Muscle of back (tissue), 3 donors: ENCODE measurements at regions not wholly inside any gene's neighbourhood (a gene's known extent, or its start where the extent isn't known, plus 50 kb on each side); places are given as distances from the start of the nearest gene placed in this dataset.

Experiments
- DNase-seq, 3 donors: peaks; one replicate each; pipeline versions ENCODE4 v3.0.0 to v3.0.0-alpha.2; 2013

DNA sequence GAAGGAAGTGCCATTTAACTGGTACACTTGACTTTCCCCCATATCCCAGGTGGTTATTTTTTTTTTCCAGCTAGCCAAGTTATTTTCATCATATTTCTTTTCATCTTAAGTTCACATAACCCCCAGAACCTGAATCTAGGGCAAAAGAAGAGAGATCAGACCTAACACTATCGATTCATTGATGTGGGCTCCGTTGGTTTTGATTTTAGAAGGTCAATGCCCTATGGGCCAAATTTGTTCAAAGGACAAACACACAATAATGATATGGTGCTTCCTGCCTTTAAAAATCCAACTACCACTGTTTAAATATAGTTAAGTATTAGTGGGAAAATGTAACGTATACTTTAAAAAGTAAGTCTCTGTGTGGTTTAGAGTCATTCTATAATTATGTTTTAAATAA lies 665.7 kb downstream of the ZNF674 start:
- DNase-seq = no peak

DNA sequence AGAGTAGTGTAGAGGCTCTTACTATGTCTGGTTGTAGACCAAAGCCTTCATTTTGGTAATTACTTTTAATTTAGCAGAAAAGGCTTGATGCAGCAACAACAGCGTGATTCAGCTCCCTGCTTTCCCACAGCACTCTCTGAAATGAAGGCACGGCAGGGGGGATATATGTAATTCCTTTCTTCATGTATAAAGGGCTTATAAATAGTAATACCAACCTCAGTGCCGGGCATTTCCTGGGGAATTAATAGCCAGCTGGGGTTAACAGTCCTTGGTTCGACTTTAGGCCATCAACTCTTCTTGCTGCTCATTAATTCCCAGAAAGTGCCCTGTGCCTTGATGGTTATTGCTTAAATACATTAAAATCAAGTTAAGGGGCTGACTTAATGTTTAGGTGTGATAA lies 669.0 kb downstream of the ZNF674 start:
- DNase-seq = no peak

GRCh38 chrX:45873781-45874180 lies 671.4 kb downstream of the ZNF674 start:
- no peak for DNase-seq

DNA sequence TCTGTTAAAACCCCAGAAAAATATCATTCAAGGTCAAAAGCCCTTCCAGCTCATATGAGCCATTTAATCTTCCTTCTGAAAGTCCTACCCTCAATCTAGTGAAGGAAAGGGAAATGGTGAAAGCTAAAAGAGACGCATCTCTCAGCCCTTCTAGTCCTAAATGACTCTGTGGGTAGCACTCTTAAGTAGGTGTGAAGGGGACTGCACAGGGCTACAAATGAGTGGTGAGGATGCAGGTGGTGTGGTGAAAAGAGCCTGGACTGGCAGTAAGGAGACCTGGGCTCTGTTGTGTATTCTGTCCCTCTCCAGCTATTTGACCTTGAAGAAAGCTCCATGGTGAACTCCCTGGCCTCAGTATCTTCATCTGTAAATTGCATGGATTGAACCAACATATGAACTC lies 671.8 kb upstream of the DIPK2B start:
- DNase-seq = no peak

DNA sequence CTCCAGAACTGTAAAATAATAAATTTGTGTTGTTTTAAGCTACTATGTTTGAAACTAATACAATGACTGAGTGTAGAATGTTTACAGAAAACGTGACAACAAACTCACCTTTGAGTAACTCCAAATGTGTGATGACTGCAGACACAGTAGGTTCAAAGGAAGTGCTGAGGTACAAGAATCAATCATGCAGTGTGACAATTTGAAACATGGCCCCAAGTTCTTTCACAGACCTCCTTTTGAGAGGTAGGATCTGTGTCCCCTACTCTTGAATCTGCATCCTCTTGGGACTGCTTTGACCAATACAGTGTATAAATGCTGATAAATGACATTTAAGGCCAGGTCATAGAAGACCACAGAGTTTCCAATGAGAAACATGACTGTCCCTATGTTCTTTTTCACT lies 667.7 kb upstream of the DIPK2B start:
- DNase-seq = no peak

DNA sequence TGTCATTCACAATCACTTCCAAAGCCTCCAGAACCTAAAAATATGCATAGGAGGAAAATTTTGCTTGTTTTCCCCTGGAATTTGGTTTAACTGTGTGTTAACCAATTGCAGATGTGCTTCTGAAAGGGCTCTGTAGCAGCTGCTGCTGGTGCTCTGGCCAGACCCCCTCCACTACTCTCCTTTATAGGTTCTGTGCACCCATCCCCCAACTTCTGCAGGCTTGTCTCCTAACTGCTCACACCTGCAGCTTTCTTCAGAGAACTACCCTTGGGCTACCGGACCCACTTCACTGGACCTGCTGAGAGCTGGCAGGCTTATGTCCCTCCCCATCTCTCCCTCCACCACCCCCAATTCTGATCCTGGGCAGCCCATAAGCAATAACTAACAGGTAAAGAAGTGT lies 662.1 kb upstream of the DIPK2B start:
- DNase-seq = no peak

DNA sequence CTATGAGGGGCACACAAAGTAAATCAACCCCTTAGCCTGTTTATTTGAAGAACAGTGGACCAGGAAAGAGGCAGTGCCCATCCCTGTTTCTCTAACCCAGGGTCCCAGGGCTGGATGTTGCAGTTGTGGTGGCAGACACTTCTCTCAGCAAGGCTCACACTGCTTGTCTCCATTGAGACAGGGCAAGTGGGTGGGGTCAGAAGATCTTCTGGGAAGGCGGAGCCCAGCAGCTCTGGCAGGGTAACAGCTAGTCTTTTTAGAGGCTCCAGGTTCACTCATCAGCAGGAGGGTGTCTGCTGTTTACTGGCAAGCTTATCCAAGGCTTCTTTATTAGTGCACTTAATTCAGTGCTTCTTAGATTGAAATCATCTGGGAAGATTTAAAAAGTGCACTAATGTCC lies 659.8 kb upstream of the DIPK2B start:
- no peak for DNase-seq

DNA sequence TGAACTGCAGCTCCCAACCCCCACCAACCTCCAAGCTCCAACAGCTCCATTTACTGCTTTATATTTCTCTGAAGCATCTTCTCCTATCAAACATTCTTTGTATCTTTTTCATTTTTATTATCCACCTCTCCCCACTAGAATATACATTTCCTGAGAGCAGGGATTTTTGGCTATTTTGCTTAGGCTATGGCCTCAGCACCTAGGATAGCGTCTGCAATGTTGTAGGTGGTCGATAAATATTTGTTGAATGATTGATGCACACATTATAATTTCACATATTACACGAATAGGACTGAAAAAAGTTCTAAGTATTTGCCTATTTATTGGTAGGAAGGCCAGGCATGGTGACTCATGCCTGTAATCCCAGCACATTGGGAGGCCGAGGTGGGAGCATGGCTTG lies 658.7 kb upstream of the DIPK2B start:
- DNase-seq = no peak

- no peak for DNase-seq
Observed at GRCh38 chrX:45852884-45853283, 652.2 kb upstream of the DIPK2B start.

- no peak for DNase-seq
Observed at GRCh38 chrX:45851434-45851991, 650.8 kb upstream of the DIPK2B start.

DNA sequence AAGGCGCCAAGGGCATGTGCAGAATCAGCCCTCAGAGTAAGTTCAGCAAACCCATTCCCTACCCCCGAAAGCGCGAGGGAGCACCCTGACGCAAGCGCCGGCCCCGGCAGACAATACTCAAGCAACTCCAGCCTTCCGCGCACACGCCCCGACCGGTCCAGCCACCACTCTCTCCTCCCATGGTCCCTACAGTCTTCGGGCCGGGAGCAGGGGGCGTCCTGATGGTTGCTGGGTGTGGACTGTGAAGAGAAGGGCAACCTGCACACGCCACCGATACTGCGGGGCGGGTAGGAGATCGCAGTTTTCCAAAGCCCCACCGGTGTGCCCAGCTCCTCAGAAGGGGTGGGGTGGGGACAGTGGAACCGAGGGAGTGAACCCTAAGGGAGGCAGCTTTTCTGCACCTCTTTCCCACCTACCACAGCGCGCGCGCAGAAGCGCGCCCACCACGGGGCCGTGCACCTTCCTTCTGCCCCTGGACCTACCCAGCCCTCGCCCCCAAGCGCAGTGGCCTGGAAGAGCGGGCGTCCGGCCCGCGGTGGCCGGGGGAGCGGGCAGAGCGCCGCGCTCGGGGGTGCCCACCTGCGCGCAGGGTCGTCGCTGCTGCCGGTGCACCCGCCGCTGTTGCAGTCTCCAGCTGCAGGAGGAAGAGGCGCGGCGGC lies 650.2 kb upstream of the DIPK2B start:
- no peak for DNase-seq

GRCh38 chrX:45850197-45850774 lies 649.6 kb upstream of the DIPK2B start:
- DNase-seq = peak in 1 of 3 donors; percentile 31

GRCh38 chrX:45849261-45849862 lies 648.7 kb upstream of the DIPK2B start:
- DNase-seq = peak in 2 of 3 donors; percentile 16 to 69

DNA sequence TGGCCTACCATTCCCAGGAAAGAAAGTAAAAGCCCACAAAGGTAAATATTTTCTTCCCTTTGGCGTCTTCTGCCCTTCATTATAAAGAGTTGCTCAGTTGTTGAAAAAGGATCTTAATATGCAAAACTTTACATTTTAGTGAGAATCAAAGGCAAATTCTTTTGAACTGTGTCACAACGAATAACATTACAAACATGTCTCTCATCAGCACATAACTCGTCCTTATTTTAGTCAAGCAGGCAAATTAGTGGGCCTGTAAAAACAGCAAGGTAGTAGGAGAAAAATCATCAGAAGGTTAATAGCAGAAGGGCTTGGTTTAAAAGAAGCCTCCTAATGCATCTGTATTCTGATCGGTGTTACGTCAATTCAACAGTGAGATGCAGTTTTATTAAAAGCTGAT lies 647.3 kb upstream of the DIPK2B start:
- no peak for DNase-seq

DNA sequence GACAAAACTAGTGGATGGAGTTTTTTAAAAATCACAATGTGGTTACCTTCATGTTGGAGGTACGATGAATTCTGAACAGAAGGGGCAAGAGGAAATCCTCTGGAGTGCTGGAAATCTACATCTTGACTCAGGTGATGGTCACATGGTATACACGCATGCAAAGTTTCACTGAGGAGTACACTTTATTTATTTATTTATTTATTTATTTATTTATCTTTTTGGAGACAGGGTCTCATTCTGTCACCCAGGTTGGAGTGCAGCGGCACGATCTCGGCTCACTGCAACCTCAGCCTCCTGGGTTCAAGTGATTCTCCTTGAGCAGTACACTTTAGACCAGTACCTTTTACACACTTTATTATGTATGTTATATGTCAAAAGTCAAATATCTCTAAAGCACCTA lies 645.7 kb upstream of the DIPK2B start:
- DNase-seq = no peak

- no peak for DNase-seq
Observed at GRCh38 chrX:45845142-45845541, 644.5 kb upstream of the DIPK2B start.

DNA sequence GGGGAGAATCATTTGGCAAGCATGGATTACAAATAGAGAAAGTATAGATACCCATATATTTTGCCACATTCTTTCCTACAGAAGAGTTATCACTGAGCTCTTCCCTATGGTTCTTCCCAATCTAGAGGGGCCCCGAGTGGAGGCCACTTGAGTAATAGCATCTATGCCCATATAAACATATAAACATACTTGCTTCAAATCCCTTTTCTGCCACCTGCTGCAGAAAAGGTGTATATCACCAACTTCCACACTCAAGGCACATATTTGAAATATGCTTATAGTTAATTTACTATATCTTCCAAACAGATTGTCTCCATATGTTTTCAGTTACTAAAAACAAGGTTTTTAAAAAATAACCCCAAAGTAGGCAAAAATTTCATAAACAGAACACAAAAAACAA lies 642.8 kb upstream of the DIPK2B start:
- DNase-seq = no peak

DNA sequence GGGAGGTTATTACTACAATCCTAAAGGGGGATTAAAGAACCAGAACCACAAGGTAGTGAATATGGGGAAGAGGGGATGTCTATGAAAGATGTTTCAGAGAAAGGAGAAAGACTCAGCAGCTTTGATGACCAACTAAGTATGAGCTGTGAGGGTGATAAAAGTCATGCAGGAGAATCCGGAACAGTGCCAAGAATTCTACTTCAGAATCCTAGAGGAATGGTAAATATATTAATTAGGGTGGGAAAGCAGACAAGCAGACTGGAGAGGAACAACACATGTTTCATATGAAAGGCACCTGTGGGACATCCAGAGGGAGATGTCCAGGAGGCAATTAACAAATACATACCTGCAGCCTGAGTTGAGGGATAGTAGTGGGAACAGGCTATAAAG lies 642.2 kb upstream of the DIPK2B start:
- DNase-seq = no peak

- no peak for DNase-seq
Observed at GRCh38 chrX:45842207-45842925, 641.7 kb upstream of the DIPK2B start.

GRCh38 chrX:45840411-45840950 lies 639.8 kb upstream of the DIPK2B start:
- no peak for DNase-seq

- no peak for DNase-seq
Observed at GRCh38 chrX:45830343-45830742, 629.7 kb upstream of the DIPK2B start.

DNA sequence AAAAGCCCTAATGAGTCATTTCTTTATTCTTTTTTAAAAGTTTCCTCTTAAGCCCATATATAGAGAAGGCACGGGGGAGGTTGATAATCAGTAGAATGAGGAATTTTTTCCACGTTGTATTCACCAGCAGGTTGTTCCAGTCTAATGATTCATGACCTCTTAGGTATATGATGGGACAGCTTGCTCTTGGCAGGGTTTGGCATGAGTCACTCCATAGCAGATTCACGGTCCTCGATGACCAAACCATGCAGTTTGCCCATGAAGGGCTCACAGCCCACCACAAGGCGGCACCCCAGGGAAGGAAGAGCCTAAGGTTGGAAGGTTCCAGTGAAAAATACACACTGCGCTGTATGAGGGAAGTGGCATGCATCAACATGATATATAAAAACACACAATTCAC lies 623.8 kb upstream of the DIPK2B start:
- peak in 1 of 3 donors; percentile 80 for DNase-seq
